Smooth muscle cell (in vitro differentiated cells): ENCODE measurements at regions not wholly inside any gene's neighbourhood (a gene's known extent, or its start where the extent isn't known, plus 50 kb on each side); places are given as distances from the start of the nearest gene placed in this dataset.
A peak's percentile ranks its signal among the peaks of the same experiment; 100 is the strongest.

Experiments used
- DNase-seq: peaks from one replicate; lab custom pipeline; 2025; ENCODE audit not compliant: unreplicated experiment; lab: John Stamatoyannopoulos, UW
- H2AFZ ChIP-seq: fragments of 200-600 bp; sonication (generic); 2 replicates; pipeline ENCODE4 v1.6.0; 2016; ENCODE audit warnings: antibody characterized with exemption, low read depth, mild to moderate bottlenecking
- H3F3A ChIP-seq: fragments of 200-600 bp; sonication (generic); 2 replicates; pipeline ENCODE4 v1.6.0; 2017; ENCODE audit warnings: antibody characterized with exemption, low read depth
- H3K27ac ChIP-seq: fragments of 200-600 bp; sonication (generic); 2 replicates; pipeline ENCODE4 v1.5.1; 2016; ENCODE audit warnings: low read depth, mild to moderate bottlenecking
- H3K27me3 ChIP-seq: fragments of 200-600 bp; sonication (generic); 2 replicates; pipeline ENCODE4 v1.6.1; 2016; ENCODE audit warnings: low read depth, mild to moderate bottlenecking
- H3K36me3 ChIP-seq: fragments of 200-600 bp; sonication (generic); 2 replicates; pipeline ENCODE4 v1.5.1; 2016; ENCODE audit warnings: low read depth
- H3K4me1 ChIP-seq: fragments of 200-600 bp; sonication (generic); 2 replicates; pipeline ENCODE4 v1.5.1; 2016; ENCODE audit warnings: low read depth
- H3K4me2 ChIP-seq: fragments of 200-600 bp; sonication (generic); 2 replicates; pipeline ENCODE4 v1.6.0; 2016; ENCODE audit warnings: mild to moderate bottlenecking
- H3K4me3 ChIP-seq: fragments of 200-600 bp; sonication (generic); 2 replicates; pipeline ENCODE4 v1.5.1; 2016; ENCODE audit warnings: mild to moderate bottlenecking
- H3K79me2 ChIP-seq: fragments of 200-600 bp; sonication (generic); 2 replicates; pipeline ENCODE4 v1.6.0; 2016; ENCODE audit warnings: low read depth, mild to moderate bottlenecking
- H3K9ac ChIP-seq: fragments of 200-600 bp; sonication (generic); 2 replicates; pipeline ENCODE4 v1.6.0; 2016; ENCODE audit warnings: low read depth
- H3K9me3 ChIP-seq: fragments of 200-600 bp; sonication (generic); replicated peaks from 2 replicates; pipeline ENCODE4 v1.5.1; 2016; ENCODE audit warnings: low read depth
- H4K20me1 ChIP-seq: fragments of 200-600 bp; sonication (generic); 2 replicates; pipeline ENCODE4 v1.6.0; 2016; ENCODE audit warnings: low read depth
- WGBS: methylation state at CpG from one replicate; pipeline ENCODE4 v1.1.7; 2016; ENCODE audit warnings: low lambda C conversion rate; 5-methylcytosine and 5-hydroxymethylcytosine counted together
- TF ChIP-seq, protein P1 (sequence below): fragments of 200-600 bp; sonication (generic); IDR thresholded peaks from 2 replicates; pipeline ENCODE4 v1.5.1; 2017; ENCODE audit warnings: borderline replicate concordance, mild to moderate bottlenecking, antibody characterized with exemption; ENCODE audit not compliant: insufficient read depth, poor library complexity, severe bottlenecking

DNA sequence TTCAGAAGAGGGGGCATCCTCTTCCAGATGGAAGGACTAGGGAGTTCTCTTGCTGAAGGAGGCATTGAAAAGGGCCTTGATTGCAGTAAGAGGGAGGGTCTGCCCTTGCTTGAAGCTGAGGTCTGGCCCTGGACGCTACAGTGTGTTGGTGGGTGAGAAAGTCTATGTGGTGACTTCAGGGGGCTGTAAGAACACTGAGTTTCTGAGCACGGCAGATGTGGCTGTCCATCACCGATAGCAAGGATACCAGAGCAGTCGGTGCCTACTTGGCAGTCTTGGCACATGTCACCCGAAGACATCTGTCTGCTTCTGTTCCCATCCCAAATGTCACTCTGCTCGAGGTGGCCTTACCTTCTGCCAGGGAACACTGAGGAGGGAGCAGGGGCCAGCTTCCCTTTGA lies 631.1 kb upstream of the CFAP20DC start:
- Histone ChIP-seq H3K79me2 (no peaks in the 10 kb centered on the region), H3K4me2 (no peak overlapping the region), H3F3A (no peaks in the 10 kb centered on the region), H3K9me3 (no peaks in the 10 kb centered on the region), H3K36me3 (no peaks in the 10 kb centered on the region), H3K27ac (no peak overlapping the region), H2AFZ (no peak overlapping the region), H3K4me3 (no peak overlapping the region), H3K4me1 (peaks cover 12% of the 10 kb centered on the region), H3K9ac (no peak overlapping the region), H3K27me3 (no peaks in the 10 kb centered on the region), H4K20me1 (no peaks in the 10 kb centered on the region)
- TF ChIP-seq, protein P1, sequence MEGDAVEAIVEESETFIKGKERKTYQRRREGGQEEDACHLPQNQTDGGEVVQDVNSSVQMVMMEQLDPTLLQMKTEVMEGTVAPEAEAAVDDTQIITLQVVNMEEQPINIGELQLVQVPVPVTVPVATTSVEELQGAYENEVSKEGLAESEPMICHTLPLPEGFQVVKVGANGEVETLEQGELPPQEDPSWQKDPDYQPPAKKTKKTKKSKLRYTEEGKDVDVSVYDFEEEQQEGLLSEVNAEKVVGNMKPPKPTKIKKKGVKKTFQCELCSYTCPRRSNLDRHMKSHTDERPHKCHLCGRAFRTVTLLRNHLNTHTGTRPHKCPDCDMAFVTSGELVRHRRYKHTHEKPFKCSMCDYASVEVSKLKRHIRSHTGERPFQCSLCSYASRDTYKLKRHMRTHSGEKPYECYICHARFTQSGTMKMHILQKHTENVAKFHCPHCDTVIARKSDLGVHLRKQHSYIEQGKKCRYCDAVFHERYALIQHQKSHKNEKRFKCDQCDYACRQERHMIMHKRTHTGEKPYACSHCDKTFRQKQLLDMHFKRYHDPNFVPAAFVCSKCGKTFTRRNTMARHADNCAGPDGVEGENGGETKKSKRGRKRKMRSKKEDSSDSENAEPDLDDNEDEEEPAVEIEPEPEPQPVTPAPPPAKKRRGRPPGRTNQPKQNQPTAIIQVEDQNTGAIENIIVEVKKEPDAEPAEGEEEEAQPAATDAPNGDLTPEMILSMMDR = no peak
- no peak for DNase-seq
- WGBS = 95% methylated on average over 6 of the region's 6 CpGs

GRCh38 chr3:59677747-59678702 lies 628.2 kb upstream of the CFAP20DC start:
- H3K27me3 ChIP-seq = peaks cover 7% of the 10 kb centered on the region
- no peak for DNase-seq
- TF ChIP-seq, protein P1 = no peak

DNA sequence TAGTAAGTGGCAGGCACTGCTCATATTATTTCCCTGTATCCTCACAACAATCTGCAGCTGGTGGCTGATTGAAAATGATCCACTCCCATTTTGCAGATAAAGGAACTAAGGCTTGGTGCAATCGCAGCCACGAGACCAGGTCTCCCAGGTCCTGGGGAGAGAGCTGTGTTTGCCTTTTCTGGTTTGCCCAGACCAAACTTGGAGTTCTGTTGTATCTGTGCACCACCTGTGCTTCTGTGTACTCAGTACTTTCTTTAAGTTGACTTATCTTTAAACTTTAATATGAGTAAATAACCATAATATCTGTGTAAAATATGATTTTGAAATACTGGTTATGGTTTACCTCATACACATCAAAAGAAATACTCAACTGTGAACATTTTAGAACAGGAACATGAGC lies 625.7 kb upstream of the CFAP20DC start:
- Histone ChIP-seq H3K9ac (no peak overlapping the region), H3K4me2 (no peak overlapping the region)
- 95% methylated on average over 2 of the region's 2 CpGs for WGBS

More at GRCh38 chr3:59677747-59678702, 628.2 kb upstream of the CFAP20DC start:
- no peaks in the 10 kb centered on the region for H4K20me1 ChIP-seq
- H3K4me3 ChIP-seq = no peak overlapping the region
- H3K4me2 ChIP-seq = peak overlapping the region; percentile 10
- H3K4me1 ChIP-seq = peaks cover 12% of the 10 kb centered on the region
- H2AFZ ChIP-seq = peak overlapping the region; percentile 63
- H3K36me3 ChIP-seq = no peaks in the 10 kb centered on the region
- WGBS = 81% methylated on average over 11 of the region's 11 CpGs
- no peak overlapping the region for H3K9ac ChIP-seq
- no peaks in the 10 kb centered on the region for H3K9me3 ChIP-seq
- H3K27ac ChIP-seq = no peak overlapping the region
- H3F3A ChIP-seq = no peaks in the 10 kb centered on the region
- no peaks in the 10 kb centered on the region for H3K79me2 ChIP-seq

More for the DNA sequence above, 625.7 kb upstream of the CFAP20DC start:
- DNase-seq = no peak
- peaks cover 7% of the 10 kb centered on the region for H3K27me3 ChIP-seq
- H3K9me3 ChIP-seq = no peaks in the 10 kb centered on the region
- H2AFZ ChIP-seq = no peak overlapping the region
- H3K4me1 ChIP-seq = peaks cover 12% of the 10 kb centered on the region
- TF ChIP-seq, protein P1 = no peak
- no peaks in the 10 kb centered on the region for H3K36me3 ChIP-seq
- no peaks in the 10 kb centered on the region for H3F3A ChIP-seq
- no peak overlapping the region for H3K27ac ChIP-seq
- H3K4me3 ChIP-seq = no peak overlapping the region
- H3K79me2 ChIP-seq = no peaks in the 10 kb centered on the region
- no peaks in the 10 kb centered on the region for H4K20me1 ChIP-seq
